GM18498 (cell line): ENCODE measurements at regions not wholly inside any gene's neighbourhood (a gene's known extent, or its start where the extent isn't known, plus 50 kb on each side); places are given as distances from the start of the nearest gene placed in this dataset.

ENCODE experiments used
- ATAC-seq: cut with Tn5 transposase; IDR thresholded peaks from one replicate; pipeline ENCODE4 v1.9.1; 2021; ENCODE audit warnings: mild to moderate bottlenecking, moderate library complexity; ENCODE audit not compliant: unreplicated experiment

DNA sequence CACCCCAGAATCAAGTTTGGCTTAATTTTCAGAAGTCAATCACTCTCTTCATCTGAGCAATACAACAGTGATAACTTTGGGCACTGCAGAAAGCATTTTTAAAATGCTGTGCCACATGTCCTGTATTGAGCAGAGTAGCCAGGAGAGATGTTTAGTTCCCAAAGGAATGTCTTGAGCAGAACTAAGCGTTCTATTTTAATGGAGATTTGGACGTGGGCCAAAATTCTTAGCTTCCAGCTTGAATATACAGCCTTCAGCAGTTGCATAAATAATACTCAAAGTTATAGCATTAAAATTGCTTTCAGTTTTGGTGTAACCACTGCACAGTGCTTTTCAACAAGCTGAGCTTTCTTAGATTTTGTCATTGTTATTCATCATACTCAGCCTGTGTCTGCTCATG is 679.2 kb downstream of the NLGN4X start:
- no peak for ATAC-seq

GRCh38 chrX:5537098-5537497 is 691.6 kb downstream of the NLGN4X start:
- no peak for ATAC-seq

GRCh38 chrX:5536261-5536660 is 692.4 kb downstream of the NLGN4X start:
- no peak for ATAC-seq

DNA sequence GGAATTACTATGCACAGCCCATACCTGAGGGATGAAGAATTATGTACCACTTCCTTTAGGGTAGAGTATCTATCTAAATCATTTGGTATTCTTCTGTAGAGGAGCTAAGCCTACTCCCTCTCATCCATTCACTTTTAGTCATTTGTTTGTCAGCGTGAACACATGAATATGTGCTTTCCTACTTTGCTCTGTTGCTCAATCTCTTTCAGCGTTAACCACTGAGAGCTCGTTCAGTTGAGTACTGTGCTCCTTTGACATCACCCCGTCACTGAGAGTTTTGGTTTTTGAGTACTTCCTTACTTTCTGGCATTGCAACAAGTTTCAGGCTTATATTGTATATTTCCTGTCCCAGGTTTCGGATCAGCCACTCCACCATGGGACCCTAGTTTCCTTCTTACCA is 700.6 kb downstream of the NLGN4X start:
- no peak for ATAC-seq

DNA sequence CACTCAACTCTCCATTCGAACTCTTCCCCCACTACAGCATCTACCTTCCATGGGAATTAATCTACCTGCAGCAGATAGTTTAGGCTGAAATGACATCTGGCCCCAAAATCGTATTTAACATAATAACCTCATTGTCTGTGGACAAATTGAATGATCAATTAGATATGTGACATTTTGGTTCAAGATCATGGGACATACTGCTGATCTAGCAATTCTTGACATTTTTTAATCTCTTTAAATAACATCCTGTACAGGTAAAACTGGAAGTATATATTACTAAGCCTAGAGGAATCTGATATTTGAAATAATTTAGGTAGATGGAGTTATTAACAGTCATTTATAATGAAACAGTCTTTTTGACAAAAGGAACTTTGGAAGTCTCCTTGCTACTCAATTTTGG is 702.5 kb downstream of the NLGN4X start:
- no peak for ATAC-seq

DNA sequence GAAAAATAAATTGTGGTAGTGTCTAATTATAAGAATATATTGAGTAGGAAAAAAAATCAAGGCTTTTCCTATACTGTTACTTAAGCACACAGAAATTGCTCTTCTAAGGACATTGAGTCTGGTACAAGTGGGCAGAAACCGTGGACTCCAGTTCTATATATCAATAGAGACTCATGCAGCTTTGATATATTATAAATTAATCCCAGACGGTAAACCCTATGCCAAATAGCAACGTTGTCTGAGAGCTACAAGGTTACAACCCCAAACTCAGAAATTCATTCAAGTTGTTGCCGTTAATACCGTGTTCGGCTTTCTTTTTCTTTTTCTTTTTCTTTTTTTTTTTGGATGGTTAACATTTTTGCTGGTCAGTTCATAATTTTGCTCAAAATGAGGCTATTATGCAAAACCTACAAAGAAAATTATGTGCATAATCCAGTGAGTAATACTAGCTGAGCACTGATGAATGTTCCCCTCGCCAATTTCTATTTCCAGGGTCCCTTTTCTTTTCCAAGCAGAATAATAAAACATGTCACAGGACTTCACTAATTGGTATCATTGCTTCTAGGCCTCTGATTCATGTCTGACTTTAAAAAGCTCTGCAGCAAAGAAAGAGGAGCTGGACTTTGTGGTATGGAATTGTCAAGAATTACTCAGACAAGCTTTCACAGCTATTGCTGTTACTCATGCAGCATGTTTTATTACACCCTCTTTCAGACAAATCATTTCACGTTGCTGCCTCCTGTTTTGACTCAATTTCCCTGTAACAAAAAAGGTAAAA is 737.7 kb downstream of the NLGN4X start:
- no peak for ATAC-seq

DNA sequence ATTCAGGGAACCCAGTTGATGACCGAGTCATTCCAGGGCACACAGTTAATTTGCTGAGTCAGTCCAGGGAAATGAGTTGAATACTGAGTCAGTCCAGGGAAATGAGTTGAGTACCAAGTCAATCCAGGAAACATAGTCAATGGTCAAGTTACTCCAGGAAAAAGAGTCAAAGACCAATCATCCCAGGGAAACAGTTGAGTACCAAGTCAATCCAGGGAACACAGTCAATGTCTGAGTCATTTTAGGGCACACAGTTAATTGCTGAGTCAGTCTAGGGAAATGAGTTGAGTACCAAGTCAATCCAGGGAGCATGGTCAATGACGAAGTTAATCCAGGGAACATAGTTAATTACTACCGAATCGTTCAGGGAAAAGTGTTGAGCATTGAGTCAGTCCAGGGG is 754.4 kb downstream of the NLGN4X start:
- no peak for ATAC-seq

- ATAC-seq, result no peak
Observed at GRCh38 chrX:5458300-5458842, 770.3 kb downstream of the NLGN4X start.

DNA sequence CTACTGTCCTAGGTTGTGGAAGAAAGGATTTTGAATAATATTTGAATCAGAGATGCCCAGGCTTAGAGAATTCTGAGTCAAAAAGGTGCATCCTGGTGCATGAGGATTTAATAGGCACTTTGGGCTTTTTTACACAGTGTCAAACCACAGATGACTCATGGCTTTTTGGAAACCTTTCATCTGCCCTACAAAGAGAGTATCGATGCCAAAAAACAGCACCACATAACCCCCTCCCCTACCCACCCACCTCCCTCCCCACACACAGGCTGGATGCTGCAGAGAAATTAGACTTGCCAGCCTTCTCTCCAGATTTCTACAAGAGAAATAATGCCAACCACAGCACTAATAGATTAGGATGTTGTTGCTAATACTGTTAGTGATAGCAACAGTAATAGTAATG is 779.3 kb downstream of the NLGN4X start:
- no peak for ATAC-seq

DNA sequence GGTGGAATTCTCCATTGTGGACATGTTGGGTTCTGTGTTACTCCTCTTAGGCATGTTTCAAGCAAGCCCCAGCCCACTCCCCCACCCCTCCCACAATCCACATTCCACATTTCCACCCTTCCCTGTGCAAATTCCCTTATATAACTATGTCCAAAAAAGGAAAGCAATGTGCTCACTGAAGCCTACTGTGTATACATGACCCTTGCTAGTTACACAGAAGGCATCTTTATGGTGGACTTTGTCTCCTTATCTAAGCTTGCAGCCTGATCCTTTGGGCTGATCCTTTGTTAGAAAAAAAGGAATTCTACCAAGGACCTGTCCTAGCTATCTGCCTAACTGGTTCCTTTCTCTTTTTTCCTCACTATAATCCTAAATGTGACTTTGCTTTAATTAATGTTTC is 796.8 kb downstream of the NLGN4X start:
- no peak for ATAC-seq

DNA sequence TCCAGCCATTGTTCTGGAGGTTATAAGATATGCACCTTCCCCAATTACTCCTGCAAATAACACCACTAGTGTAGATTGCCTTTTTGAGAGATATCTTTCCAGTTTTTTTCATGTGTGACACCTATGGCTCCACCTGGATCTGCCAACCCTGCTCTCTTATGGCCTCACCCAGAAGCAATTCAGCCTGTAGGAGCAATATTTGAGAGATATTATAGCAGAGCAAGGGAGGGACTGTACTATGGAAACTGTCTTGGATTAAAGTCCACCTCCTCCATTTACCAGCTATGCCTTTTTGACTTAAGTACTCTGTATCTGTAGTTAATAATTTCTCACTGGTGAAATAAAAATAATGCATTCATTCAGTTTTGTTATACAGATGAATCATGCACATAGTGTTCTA is 803.5 kb downstream of the NLGN4X start:
- ATAC-seq, result no peak

- ATAC-seq, result no peak
Observed at GRCh38 chrX:5417381-5417780, 811.3 kb downstream of the NLGN4X start.

DNA sequence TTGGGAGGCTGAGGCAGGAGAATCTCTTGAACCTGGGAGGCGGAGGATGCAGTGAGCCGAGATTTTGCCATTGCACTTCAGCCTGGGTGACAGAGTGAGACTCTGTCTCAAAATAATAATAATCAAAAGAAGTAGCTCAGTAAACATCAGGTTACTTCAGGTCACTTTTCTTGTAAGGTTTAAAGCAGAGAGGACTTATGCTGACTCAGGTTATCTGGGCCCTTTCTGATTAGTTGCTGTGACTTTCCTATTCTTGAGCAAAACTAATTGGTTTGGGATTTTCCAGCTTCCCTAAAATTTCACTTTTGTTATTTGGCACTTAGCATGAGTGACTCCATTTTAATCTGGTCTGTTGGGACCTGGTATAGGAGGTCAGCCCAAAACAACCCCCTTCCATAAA is 812.9 kb downstream of the NLGN4X start:
- no peak for ATAC-seq

- ATAC-seq, result no peak
Observed at GRCh38 chrX:5409106-5409505, 819.6 kb downstream of the NLGN4X start.

- no peak for ATAC-seq
Observed at GRCh38 chrX:5402461-5402860, 826.2 kb downstream of the NLGN4X start.

DNA sequence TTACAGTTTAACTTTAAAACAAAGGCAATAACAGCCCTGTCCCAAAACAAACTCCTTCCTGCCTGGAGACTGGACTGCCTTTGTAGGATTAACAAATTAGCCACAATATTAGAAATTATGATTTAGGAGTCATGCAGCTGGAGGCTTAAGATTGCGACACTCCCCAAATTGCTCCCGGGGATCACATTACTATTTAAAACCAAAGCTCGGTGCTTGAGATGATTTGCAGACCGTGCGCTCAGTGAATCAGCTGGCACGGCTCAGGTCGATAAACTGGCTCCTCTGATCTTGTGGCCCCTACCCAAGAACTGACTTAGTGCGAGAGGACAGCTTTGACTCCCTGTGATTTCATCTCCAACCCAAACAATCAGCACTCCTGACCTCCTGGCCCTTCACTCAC is 829.3 kb downstream of the NLGN4X start:
- ATAC-seq, result no peak

- no peak for ATAC-seq
Observed at GRCh38 chrX:5397409-5397808, 831.3 kb downstream of the NLGN4X start.

DNA sequence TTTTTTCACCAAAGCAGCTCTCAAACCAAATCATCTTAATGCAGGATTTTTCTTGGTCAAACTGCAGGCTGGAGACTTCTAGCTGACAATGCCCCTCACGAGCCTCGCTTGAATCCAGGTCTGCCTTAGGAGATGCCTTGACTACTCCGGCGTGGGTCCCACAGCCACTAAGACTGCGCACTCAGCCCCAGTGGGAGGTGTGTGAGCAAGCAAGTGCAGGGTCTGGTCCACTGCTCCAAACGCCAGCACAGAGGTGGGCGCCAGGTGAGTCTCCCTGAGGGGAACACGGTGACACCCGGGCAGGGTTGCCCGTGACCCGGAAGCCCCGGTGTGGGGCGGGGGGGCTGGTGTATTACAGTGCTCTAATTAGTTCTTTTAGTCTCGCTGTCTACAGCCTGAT is 838.3 kb downstream of the NLGN4X start:
- no peak for ATAC-seq

GRCh38 chrX:5388087-5388486 is 840.6 kb downstream of the NLGN4X start:
- no peak for ATAC-seq

DNA sequence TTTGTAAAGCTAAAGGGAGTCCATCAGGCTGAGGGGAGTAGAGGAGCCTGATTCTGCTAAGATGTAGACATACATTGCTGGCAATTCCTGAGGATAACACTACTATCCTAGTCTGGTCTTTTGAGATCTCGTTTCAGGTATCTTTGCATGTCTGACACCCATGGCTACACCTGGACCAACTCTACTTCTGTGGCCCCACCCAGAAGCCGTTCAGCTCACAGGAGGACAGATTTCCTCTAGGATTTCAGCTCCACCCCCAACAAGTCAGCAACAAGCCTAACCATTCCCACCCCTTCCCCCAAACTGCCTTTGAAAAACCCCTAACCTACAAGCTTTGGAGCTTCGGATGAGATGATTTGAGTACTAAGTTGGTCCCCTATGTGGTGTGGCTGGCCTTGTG is 848.2 kb downstream of the NLGN4X start:
- ATAC-seq, result no peak

DNA sequence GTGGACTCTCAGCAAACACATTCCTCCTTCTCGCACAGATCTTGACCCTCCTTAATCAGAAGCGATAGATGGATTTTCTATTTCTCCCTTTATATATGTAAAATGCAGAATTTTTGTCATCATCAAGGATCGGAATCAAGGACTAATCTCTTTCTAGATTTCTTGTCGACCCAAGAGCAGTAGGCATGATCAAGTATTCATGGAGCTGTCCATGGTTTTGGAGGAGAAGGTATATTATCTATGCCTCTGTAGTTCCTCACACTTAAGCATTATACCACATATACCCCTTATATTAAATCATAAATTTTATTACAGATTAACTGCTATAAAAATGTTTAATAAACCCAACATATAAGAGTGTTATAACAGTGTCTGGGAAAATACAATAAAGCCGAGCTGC is 886.8 kb downstream of the NLGN4X start:
- ATAC-seq, result no peak

- ATAC-seq, result no peak
Observed at GRCh38 chrX:5337160-5337559, 891.5 kb downstream of the NLGN4X start.

- no peak for ATAC-seq
Observed at GRCh38 chrX:5324546-5324945, 904.1 kb downstream of the NLGN4X start.
